Epithelial cell of proximal tubule (primary cell): ENCODE measurements at regions not wholly inside any gene's neighbourhood (a gene's known extent, or its start where the extent isn't known, plus 50 kb on each side); places are given as distances from the start of the nearest gene placed in this dataset.

Experiments
- DNase-seq: peaks from one replicate; pipeline ENCODE4 v3.0.0-alpha.2; 2011; ENCODE audit warnings: low read depth
- H3K4me3 ChIP-seq: 2 replicates; pipeline ENCODE4 v1.5.1; 2011; ENCODE audit warnings: low read depth, mild to moderate bottlenecking, low read length
- CTCF ChIP-seq: conservative IDR thresholded peaks from 2 replicates; pipeline ENCODE4 v1.5.1; 2012; ENCODE audit warnings: low read depth, mild to moderate bottlenecking, low read length

- no peak for DNase-seq
- TF ChIP-seq CTCF: no peak
- no peak overlapping the region for H3K4me3 ChIP-seq
Observed at GRCh38 chr3:154588831-154589230, 158.8 kb upstream of the GPR149 start.

DNA sequence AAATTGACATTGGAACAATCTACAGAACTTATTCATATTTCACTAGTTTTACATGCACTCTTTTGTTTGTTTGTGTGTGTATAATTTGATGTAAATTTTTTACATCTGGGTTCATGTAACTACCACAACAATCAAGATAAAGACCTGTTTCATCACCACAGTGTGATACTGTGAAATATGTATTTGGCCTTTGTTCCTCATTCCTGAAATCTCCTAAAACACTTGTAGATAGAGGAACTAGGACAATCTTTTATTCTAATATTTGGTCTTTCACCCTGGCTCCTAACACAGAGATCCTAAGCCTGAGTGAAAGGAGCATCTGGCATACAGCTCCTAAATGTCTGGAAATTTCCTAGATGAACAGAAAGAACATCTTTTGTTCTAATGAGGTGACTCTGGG, 155.0 kb upstream of the GPR149 start:
- no peak overlapping the region for H3K4me3 ChIP-seq
- no peak for TF ChIP-seq CTCF
- no peak for DNase-seq

GRCh38 chr3:154584041-154584440, 154.1 kb upstream of the GPR149 start:
- TF ChIP-seq CTCF: peak; percentile 15
- H3K4me3 ChIP-seq: no peak overlapping the region
- DNase-seq: no peak

DNA sequence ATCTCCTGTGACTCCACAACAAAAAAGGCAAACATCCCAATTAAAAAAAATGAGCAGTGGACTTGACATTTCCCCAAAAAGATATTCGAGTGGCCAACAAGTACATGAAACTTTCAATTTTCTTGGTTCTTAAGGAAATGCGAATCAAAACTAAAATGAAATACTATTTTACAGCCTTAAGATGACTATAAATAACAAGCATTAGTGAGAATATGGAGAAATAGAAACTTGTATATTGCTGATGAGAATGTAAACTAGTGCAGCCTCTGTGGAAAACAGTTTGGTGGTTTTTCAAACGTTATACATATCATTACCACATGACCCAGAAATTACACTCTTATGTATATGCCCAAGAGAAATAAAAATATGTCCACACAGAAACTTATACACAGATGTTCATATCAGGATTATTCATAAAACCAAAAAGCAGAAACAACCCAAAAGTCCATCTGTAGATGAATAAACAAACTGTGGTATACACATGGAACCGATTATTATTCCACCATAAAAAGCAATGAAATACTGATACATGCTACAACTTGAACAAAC, 153.2 kb upstream of the GPR149 start:
- DNase-seq: no peak
- TF ChIP-seq CTCF: no peak
- no peak overlapping the region for H3K4me3 ChIP-seq

- no peak for DNase-seq
- TF ChIP-seq CTCF: no peak
- H3K4me3 ChIP-seq: no peak overlapping the region
Observed at GRCh38 chr3:154582501-154582900, 152.5 kb upstream of the GPR149 start.

- DNase-seq: no peak
- H3K4me3 ChIP-seq: no peak overlapping the region
- no peak for TF ChIP-seq CTCF
Observed at GRCh38 chr3:154571553-154572226, 141.7 kb upstream of the GPR149 start.

- no peak for DNase-seq
- TF ChIP-seq CTCF: no peak
- no peak overlapping the region for H3K4me3 ChIP-seq
Observed at GRCh38 chr3:154568064-154568463, 138.1 kb upstream of the GPR149 start.
